GM19035 (cell line): ENCODE measurements at regions not wholly inside any gene's neighbourhood (a gene's known extent, or its start where the extent isn't known, plus 50 kb on each side); places are given as distances from the start of the nearest gene placed in this dataset.
A peak's percentile ranks its signal among the peaks of the same experiment; 100 is the strongest.

Experiments used
- ATAC-seq: cut with Tn5 transposase; IDR thresholded peaks from one replicate; pipeline ENCODE4 v1.9.1; 2021; ENCODE audit not compliant: unreplicated experiment

DNA sequence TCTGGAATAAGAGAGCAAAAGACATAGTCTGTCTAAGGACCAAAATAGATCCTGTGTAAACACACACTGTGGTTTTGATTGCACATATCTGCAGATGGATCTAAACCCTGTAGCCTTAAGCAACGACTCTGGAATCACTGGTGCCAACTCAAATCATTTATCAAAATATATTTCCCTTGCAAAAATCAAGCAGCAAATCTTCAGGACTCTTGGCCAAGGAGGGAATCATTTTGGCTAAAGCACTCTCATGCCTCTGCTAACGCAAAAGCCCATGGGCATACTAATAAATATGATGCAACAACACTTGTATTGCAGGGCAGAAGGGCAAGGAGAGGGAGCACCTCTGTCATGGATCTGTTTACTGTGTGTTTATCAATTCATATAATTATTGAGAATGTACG, 155.4 kb upstream of the DUSP10 start:
- ATAC-seq: no peak

DNA sequence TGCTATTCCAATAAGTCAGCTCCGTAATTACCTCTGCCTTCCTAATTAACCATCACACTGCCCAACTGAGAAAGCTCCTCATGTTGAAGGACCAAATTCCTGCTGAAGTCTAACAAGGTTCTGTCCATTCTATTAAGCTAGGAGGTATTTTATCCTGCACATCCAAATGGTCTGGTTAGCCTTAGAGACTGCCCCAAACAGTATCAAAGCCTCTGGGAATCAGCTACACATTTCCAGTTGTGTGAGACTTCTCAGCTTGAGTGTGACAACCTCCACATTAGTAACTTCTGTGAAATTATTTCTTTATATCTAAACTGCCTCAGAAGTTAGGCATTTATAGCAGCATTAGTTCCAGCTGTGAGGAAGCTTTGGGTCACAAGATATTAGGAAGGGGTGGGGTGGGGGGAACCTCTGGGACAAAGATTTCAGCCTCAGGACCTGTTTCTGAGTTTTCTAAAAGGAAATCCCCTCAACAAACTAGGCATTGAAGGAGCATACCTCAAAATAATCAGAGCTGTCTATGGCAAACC, 150.5 kb upstream of the DUSP10 start:
- ATAC-seq: no peak

DNA sequence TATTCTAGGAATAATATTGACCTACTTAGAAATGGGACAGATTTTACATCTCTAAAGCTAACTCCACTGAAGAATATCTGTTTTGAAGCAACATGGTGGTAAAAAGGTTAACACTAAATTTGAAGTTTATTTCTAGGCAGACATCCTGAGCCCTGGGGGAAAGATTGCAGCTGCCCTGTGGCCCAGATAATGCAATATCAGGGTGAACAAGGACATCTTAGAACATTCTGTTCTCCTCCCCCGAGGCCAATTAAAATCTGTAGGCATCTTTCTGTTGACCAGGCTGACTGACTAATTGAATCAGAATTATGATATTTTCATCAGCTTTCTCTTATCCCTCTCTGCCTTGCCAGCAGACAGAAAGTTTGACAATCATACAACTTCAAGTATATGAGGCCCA, 149.8 kb upstream of the DUSP10 start:
- ATAC-seq: no peak

DNA sequence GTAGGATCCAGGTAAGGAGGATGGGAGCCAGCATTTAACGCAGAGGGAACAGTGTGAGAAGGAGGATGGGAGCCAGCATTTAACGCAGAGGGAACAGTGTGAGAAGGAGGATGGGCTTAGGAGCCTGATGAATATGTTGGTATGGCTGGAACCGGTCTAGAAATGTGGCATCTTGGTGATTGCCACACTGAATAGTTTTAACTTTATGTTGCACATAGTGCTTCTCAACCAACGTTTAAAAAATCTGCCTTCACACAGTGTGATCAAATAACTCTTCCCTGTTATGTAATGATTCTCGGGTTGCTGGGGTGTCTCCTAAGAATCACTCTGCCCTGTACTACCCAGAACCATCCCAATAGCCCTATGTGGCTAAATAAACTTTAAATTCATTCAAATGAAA, 146.9 kb upstream of the DUSP10 start:
- no peak for ATAC-seq

DNA sequence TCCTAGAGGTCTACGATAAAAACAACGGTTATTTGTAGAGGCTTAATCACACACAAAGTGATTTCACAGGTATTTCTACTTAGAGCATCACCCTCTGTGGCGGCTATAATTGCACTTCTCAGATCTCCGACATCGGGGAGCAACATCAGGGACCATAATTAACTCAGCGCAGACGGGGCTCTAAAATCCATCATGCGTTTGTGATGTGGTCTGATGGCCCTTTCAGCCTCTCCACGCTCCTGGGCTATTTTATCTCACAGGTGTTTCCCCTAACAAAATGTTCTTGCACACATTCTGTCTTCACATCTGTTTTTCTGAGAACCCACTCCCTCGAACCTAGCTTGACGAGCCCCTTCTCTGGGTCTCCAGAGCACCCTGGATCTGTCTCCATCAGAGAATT, 146.3 kb upstream of the DUSP10 start:
- no peak for ATAC-seq

DNA sequence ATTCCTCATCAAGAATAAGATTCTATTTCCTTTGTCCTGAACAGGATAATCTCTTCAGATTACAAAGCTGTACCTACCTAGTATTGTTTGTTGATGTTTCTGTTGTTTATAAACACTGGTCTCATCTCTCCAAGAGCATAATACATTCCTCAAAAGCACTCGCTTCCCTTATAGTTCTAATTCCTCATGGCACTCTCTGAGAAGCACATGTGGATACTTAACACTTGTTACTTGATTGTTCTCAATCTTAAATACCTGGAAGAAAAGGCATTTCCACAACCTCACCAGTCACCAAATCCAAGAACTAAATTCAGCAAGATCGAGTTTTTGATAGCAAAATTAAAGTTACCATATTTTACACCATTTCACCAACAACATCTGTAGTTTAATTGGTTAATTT, 145.9 kb upstream of the DUSP10 start:
- ATAC-seq: no peak

DNA sequence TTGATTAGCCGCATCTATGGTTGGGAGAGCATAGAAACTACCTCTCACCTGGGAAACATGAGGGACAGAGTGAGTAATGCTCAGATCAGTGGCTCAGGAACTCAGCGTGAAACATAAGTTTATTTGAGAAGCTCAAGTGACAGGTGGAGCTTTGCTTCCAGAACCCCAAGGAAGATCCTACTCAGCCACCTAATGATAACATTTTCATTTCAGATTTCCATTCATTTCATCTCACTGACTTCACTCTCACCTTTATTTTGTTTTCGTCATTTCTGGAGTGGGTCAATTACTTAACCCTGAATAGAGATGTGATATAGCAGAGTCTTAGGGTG, 145.5 kb upstream of the DUSP10 start:
- no peak for ATAC-seq

DNA sequence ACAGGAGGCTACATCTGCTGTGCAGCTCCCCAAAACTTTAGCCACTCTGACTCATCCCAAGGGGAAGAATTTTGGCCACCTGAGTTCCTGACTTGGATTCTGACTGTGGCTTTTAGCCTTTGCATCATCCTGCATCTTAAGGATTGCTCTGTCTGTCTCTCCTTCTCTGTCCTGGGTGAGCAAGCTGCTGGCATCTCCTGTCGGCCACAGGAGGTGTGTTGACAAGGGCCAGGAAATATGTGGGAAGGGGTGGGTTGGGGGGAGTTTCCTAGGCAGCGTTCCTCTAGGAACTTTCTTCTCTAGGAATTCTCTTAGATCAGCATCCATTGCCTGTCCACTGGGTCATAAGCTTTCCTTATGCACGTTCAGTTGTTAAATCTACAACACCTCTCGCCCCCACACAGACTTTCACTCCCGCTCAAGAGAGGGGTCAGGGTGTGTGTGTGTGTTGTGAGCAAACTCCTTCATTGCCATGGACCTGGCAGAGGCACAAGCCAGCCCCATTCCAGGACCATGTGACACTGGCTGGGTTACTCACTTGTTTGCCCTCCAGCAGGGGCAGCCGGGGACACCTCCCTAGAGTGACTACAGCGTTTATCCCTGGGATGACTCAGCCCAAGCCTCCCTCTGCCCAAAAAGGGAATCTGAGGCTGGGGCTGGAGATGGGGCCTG, 145.0 kb upstream of the DUSP10 start:
- no peak for ATAC-seq

DNA sequence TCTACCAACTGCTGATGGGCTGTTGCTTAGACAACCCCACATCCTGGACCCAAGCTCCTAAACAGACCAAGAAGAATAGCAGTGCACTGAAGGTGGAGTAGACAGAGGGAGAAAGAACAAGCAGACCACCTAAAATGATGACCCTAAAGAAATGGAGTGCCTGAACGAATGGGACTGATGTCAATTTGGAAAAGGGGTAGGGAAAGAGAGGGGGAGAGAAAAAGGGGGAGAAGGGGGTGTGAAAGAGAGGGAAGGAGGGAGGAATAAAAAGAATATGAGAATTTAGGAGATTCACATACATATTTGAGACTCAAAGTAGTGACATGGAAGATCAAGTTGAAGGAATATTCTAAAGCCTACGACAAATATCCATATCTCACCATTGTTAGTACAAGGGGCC, 144.4 kb upstream of the DUSP10 start:
- no peak for ATAC-seq

DNA sequence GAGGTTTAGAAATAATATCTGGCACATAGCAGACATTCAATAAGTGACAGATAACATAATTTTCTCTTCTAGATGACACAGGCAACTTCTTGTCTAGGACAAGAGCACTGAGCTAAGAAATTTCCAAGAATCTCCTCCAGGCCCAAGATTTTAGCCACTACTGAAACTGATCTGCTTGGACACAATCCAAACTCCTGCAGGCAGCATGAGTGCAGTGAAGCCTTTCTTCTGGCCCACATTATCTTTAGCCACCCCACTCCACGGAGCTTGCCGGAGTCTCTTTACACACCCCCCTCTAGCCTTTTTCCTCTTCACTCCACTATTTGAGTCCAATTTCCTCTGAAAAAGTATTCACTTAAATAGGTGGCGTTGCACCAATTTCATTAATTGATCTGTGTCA, 142.9 kb upstream of the DUSP10 start:
- ATAC-seq: no peak

DNA sequence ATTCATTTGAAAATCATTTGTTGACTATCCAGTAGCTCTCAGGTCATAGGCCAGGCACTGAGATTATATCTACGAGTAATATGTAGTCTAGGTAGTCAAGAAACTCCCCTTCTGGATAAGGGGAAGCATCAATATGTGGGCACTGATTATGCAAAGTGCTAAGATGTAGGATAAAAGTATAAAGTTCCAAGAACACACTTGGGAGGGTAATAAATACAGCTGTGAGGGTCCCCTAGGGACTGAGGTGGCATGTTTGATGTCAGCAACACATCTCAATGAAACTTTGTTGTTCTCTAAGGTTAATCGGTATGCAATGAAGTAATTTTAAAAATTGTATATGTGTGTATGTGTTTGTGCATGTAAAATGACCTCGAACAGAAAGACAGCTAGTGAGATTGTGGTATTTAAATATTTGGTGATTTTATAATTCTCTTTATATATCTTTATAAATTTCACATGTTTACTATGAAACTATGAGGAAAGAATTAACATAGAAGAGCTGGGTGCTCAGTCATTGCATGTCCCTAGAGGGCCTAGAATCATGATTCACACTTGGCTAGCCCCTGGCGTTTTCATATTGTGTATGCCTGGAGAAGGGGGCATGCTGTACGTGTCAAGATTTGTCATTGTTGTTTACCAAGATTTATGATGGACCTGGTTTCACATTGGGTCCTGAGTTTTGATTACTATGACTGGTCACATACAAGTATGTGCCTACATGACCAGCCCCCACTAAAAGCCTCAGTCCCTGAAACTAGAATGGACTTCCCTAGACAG, 140.1 kb upstream of the DUSP10 start:
- ATAC-seq: no peak

DNA sequence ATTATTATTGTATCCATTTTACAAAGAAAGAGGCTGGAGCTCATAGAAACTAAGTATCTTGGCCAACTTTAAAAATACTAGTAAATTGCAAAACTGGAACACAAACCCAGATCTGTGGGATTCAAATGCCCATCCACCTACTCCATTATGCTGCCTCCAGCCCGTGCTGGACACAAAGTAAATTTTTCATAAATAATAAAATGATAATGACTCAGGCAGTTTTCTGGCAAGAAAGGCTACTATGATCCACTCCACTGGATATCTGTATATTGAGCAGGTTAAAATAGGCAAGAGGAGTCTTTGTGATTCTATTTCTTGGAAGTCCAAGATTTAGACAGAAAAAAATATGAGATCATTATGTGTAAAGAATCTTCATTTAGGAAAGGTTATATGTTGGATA, 138.3 kb upstream of the DUSP10 start:
- no peak for ATAC-seq

DNA sequence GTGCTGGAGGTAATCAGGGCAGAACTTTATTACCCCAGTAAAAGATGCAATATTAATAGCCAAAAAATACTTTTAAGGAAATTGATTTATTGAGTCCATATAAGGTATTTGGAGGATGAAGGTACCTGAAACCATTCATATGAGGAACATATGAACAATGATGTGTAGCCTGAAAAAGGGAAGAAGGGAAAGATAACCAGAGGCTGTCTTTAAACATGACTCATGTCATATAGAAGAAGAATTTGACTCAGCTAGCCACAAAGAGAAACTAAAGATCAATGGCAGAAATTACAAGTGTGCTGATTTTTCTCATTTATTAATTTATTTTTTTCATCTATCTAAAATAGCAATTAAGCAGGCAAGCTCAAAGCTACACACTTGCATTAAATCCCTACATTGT, 136.2 kb upstream of the DUSP10 start:
- ATAC-seq: peak; percentile 91

DNA sequence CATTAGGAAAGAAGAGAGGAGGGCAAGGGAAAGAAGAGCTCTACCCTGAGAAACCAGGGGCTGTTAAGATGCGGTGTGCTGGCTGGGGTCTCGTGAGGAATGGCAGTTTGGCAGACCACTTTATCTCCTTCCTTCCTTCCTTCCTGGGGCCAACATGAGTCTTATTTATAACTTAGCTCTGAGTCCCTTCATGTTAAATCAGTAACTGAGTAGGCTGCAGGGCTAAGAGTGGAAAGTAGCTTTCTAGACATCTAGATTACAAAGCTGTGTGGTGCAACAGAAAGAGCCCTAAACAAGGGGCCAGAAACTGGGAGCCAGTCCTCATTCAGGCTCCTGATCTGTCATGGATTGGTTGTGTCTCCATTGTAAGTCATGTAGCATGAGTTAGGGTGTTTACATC, 135.4 kb upstream of the DUSP10 start:
- no peak for ATAC-seq

DNA sequence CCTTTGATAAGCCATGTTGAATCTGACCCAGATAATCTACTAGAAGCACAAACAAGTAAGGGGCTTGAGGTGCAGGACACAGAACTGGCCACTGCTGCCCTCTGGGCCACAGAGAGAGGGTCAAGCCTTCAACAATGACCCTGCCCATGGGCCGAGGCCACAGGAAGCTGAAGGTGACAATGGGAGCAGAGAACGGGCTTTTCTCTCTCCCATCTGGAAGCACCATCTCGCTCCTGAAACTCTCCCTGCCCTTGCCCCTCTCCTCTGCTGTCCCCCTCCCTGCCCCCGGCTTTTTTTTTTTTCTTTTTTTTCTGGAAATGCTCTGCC, 133.1 kb upstream of the DUSP10 start:
- ATAC-seq: no peak

DNA sequence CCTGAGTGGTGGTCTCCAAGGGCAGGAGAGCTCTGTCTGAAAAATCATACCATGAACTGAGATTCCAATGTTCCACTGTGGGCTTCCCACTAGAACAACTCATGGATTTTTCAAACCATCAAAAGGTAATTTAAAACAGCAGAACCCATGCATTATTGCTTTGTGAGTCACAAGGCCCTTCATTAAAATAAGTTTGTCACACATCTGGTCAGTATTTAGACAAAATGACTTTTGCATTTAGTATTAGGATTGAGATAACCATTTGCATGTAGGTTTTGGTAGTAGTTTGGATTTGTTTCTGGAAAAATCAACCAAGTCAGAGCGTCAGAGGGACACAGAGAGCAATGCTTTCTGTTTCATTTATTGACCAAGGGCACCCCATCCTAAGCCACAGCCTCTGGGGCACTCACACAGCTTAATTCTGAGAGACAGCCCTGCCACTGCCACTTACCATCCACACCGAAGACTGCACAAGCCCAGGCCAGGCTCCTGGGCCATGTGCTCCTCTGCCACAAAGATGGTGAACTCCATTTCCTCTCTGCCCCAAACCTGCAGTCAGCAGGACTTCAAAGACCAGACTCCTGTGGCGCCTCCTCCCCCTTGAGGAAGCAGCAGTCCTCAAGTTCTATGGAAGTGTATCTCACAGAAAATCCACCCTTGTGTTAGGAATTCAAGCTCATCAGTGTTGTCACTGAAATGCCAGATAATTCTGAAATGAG, 132.6 kb upstream of the DUSP10 start:
- no peak for ATAC-seq

DNA sequence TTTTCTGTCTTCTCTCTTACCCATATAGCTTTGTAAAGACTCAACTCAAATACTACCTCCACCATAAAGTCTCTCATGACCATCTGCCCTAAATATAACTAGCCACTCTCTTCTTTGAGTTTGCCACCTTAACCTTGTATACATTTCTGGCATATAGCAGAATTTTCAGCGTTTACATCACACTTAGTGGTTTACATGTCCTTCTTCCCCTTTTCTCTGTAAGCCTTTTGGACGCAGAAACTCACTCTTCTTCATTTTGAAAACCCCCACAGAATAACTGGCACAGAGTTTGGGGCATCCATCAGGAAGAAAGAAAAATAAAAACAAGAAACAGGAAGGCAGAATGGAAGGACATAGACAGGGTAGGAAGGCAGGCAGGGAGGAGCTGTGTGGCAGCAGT, 131.8 kb upstream of the DUSP10 start:
- ATAC-seq: no peak

DNA sequence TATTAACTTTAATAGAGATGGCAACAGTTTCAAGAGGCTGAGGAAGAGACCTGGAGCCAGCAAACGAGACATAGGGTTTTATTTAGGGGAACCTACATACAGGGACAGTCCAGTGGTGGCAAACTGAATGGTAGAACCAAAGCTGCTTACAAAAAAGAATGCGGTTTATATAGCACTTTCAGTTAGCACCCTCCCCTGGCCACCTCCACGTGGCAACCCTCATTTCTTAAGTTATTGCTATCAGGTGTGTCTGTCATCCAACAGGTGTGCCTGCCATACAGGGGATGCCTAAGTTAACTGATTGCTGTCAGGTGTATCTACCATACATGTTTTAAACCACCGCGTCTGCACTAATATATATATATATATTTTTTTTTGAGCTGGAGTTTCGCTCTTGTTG, 129.2 kb upstream of the DUSP10 start:
- ATAC-seq: no peak

DNA sequence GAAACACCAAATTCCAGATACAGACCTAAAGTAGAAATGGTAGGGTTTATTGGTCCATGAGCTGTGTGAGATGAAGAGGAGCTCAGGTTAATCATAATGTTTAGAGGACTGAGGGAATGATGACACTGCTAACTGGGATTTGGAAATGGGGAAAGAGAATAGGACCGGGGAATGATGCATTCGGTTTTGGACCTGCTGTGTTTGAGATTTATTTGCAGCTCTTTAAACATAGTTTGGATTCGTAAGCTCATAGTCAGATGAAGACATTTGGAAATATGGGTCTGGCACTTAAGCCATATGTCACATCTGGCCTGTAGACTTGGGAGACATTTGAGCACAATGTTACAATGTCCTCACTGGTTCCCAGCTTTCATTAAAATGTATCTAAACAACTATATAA, 127.9 kb upstream of the DUSP10 start:
- ATAC-seq: no peak

DNA sequence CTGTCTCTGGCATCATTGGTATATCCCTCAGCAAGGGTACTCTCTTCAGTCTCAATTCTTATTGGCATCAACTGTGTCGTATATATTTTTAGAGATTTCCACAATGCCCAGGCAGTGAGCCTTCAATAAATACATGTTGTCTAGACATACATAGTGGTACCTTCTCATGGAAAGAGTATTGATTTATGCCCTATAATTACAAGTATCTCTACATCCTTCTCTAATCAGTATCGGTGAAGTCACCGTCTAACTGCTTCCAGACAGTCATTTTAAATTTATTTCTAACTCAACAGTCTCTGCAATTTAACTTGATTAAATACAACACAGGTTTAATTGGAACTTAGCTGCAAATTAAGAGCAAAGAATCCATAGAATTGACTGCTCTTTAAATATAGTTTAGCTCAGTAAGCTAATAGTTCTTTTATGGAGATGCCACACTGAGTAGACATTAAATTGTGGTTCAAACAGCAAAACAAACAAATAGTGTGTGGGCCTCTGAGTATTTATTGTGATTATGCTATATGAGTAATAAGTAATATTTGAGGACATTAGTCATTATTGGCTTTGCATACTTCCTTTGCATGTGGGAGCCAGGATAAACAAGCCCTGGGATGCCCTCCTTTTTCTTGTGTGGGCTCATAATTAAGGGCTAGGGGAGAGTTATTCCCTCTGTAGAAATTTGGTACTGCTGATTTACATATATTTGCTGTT, 126.9 kb upstream of the DUSP10 start:
- no peak for ATAC-seq

DNA sequence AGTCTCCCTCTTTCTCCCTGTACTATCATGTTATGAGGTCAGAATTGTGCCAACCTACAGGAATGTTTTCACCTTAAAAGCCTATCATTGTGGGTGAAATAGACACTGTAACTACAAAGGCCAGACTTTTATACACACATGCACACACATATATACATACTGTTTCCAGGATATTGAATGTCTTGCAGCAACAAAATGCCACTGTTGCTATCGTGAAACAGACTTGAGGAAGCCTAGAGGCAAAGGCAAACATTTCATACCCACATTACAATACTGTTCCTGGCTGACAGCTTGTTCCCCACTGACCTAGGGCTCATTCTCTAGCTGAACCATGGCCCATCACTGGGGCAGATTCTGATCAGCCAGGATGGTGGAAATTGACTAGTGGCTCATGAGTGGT, 125.1 kb upstream of the DUSP10 start:
- ATAC-seq: no peak

DNA sequence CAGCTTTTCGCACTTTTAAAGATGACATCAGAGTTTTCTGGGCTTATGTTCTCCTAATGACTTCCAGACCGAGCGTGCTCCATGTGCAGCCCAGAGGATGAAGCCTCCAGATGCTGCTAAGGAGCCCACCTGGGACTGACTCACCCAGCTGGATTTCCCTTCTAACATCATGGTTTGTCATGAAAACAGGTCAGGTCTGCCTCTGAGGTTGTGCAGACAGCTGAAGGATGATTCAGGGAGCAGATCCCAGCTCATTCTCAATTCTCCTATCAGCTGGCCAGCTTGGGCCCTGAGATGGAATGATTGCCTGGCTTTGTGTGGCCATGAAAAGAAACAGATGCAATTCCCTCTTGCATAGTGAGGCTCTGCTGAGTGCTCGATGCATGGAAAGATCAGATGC, 123.9 kb upstream of the DUSP10 start:
- ATAC-seq: no peak
